Stomach (tissue), 4 donors: ENCODE measurements at regions not wholly inside any gene's neighbourhood (a gene's known extent, or its start where the extent isn't known, plus 50 kb on each side); places are given as distances from the start of the nearest gene placed in this dataset.

Source experiments
- CTCF ChIP-seq, 7 experiments: fragments of 450-650 bp in 4 of 7; fragments of 200-600 bp in 3 of 7; sonication (generic) in 3 of 7; IDR thresholded peaks; one replicate each; pipeline ENCODE4 v1.5.1; 2016 to 2019; ENCODE audit warnings: antibody characterized with exemption in 7 of 7, control low read depth in 2 of 7, mild to moderate bottlenecking in 1 of 7
- POLR2A ChIP-seq, 4 donors: fragments of 450-650 bp; IDR thresholded peaks; one replicate each; pipeline ENCODE4 v1.6.1; 2016; ENCODE audit warnings: antibody characterized with exemption in 4 of 4, control low read depth in 2 of 4, mild to moderate bottlenecking in 1 of 4, moderate library complexity in 1 of 4
- POLR2AphosphoS5 ChIP-seq, 3 donors: sonication (generic); formaldehyde crosslinking; IDR thresholded peaks; one replicate each; pipeline ENCODE4 v1.6.1; 2016; ENCODE audit warnings: antibody characterized with exemption in 3 of 3

DNA sequence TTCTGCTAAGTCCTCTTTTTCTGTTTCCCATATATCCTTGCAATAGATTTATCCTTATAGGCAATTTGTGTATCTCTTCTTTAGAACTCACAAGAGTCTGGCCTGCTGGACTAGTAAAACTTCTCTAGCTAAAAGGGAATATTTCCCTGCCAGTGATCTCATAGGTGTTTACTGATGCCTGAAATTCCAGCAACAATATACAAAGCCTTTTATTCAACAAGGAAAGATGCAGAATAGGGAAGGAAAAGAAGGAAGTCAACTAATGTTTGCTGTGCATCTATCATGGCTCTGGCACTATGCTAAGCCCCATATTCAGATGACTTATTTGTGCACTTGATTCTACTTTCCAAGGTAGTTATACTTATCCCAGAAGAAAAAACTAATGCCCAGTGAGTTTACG lies 160.0 kb upstream of the DMRTA1 start:
- TF ChIP-seq CTCF (IDR thresholded peaks at IDR 0.05) (no peak), POLR2A (IDR thresholded peaks at IDR 0.05) (no peak), POLR2AphosphoS5 (IDR thresholded peaks at IDR 0.05) (no peak)
